Stomach (tissue), 4 donors: ENCODE measurements at regions not wholly inside any gene's neighbourhood (a gene's known extent, or its start where the extent isn't known, plus 50 kb on each side); places are given as distances from the start of the nearest gene placed in this dataset.

Source experiments
- POLR2A ChIP-seq, 4 donors: fragments of 450-650 bp; IDR thresholded peaks; one replicate each; pipeline ENCODE4 v1.6.1; 2016; ENCODE audit warnings: antibody characterized with exemption in 4 of 4, control low read depth in 2 of 4, mild to moderate bottlenecking in 1 of 4, moderate library complexity in 1 of 4
- POLR2AphosphoS5 ChIP-seq, 3 donors: sonication (generic); formaldehyde crosslinking; IDR thresholded peaks; one replicate each; pipeline ENCODE4 v1.6.1; 2016; ENCODE audit warnings: antibody characterized with exemption in 3 of 3

- no peak for TF ChIP-seq POLR2A (IDR thresholded peaks at IDR 0.05)
- no peak for TF ChIP-seq POLR2AphosphoS5 (IDR thresholded peaks at IDR 0.05)
Measured at GRCh38 chr3:127404221-127405009, 116.6 kb upstream of the PRR20G start.
